Lung (tissue), 11 donors: ENCODE measurements at regions not wholly inside any gene's neighbourhood (a gene's known extent, or its start where the extent isn't known, plus 50 kb on each side); places are given as distances from the start of the nearest gene placed in this dataset.

Experiments used
- ATAC-seq: fragments of 200-7000 bp; cut with Tn5 transposase; one replicate; pipeline ENCODE4 v1.9.1; 2020; ENCODE audit warnings: moderate number of reproducible peaks; ENCODE audit not compliant: insufficient read depth, low FRiP score
- DNase-seq, 3 donors: peaks; one replicate each; pipeline ENCODE4 v3.0.0-alpha.2; 2013 to 2017
- H3K27ac ChIP-seq, 2 donors: one replicate each; pipeline ENCODE4 v1.5.1; 2013; ENCODE audit warnings: mild to moderate bottlenecking in 2 of 2, moderate library complexity in 2 of 2, control low read depth in 1 of 2, inconsistent platforms in 1 of 2, low read depth in 1 of 2, low read length in 1 of 2
- H3K27me3 ChIP-seq, 3 donors: one replicate each; pipeline ENCODE4 v1.5.1; 2013; ENCODE audit warnings: low read length in 2 of 3; ENCODE audit not compliant: control insufficient read depth in 3 of 3, insufficient read depth in 3 of 3
- H3K36me3 ChIP-seq, 4 donors: one replicate each; pipeline ENCODE4 v1.5.1; 2013; ENCODE audit warnings: low read length in 4 of 4, mild to moderate bottlenecking in 1 of 4, moderate library complexity in 1 of 4; ENCODE audit not compliant: control insufficient read depth in 4 of 4, insufficient read depth in 4 of 4
- H3K4me1 ChIP-seq, 5 donors: one replicate each; pipeline ENCODE4 v1.5.1; 2013; ENCODE audit warnings: low read length in 5 of 5, mild to moderate bottlenecking in 2 of 5, moderate library complexity in 1 of 5; ENCODE audit not compliant: control insufficient read depth in 5 of 5, insufficient read depth in 5 of 5
- H3K4me3 ChIP-seq: one replicate; pipeline ENCODE4 v1.5.1; 2013; ENCODE audit warnings: mild to moderate bottlenecking, control low read depth, moderate library complexity
- H3K9ac ChIP-seq, 2 donors: one replicate each; pipeline ENCODE4 v1.5.1; 2013; ENCODE audit warnings: low read length in 2 of 2, control low read depth in 1 of 2; ENCODE audit not compliant: insufficient read depth in 1 of 2
- H3K9me3 ChIP-seq, 4 donors: one replicate each; pipeline ENCODE4 v1.5.1; 2013; ENCODE audit warnings: low read length in 3 of 4, mild to moderate bottlenecking in 1 of 4, moderate library complexity in 1 of 4; ENCODE audit not compliant: control insufficient read depth in 4 of 4, insufficient read depth in 3 of 4
- WGBS, 2 donors: extraction: QIAGEN DNeasy Blood & Tissue Kit; methylation state at CpG; one replicate each; pipeline ENCODE4 v1.1.7; 2013; 5-methylcytosine and 5-hydroxymethylcytosine counted together
- TF ChIP-seq, protein P1 (sequence below): IDR thresholded peaks from 2 replicates; pipeline ENCODE4 v1.5.1; 2012; ENCODE audit warnings: mild to moderate bottlenecking; ENCODE audit errors: control extremely low read depth, extremely low read depth
- donor health status: control.
- donor health status: control.
- donor health status: Bipolar disorder and iron deficiency.
- donor health status: healthy.
- donor health status: DM: yes; HTN: yes; CAD: no.

DNA sequence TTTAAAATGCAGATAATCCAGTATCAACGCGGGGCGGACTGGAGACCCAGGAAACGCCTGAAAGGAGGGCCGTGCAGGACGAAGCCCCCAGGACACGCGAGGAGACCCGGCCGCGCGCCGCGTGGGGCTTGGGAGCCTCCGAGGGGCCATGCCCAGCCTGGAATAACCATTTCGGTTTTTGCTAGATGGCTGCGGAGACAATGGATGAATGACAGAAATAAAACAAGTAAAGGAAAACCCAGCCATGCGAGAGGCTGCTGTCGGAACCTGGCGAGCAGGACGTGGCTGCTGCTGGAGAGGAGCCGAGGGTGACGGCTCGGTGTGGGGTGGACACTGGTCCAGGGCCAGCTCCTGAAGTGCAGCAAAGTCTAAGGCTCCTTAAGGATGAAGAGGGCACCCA is 227.2 kb upstream of the ADARB2 start:
- WGBS, 2 donors: 92 to 94% methylated on average over 24 of the region's 24 CpGs
- H3K9me3 ChIP-seq: peaks cover 0 to 2% (median 0%) of the 10 kb centered on the region in 4 donors
- TF ChIP-seq, protein P1, sequence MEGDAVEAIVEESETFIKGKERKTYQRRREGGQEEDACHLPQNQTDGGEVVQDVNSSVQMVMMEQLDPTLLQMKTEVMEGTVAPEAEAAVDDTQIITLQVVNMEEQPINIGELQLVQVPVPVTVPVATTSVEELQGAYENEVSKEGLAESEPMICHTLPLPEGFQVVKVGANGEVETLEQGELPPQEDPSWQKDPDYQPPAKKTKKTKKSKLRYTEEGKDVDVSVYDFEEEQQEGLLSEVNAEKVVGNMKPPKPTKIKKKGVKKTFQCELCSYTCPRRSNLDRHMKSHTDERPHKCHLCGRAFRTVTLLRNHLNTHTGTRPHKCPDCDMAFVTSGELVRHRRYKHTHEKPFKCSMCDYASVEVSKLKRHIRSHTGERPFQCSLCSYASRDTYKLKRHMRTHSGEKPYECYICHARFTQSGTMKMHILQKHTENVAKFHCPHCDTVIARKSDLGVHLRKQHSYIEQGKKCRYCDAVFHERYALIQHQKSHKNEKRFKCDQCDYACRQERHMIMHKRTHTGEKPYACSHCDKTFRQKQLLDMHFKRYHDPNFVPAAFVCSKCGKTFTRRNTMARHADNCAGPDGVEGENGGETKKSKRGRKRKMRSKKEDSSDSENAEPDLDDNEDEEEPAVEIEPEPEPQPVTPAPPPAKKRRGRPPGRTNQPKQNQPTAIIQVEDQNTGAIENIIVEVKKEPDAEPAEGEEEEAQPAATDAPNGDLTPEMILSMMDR: no peak
- no peak overlapping the region for H3K27ac ChIP-seq
- H3K4me3 ChIP-seq: no peak overlapping the region
- H3K36me3 ChIP-seq: no peaks in the 10 kb centered on the region
- no peak overlapping the region for H3K9ac ChIP-seq
- H3K4me1 ChIP-seq: no peaks in the 10 kb centered on the region
- ATAC-seq (no peak), DNase-seq (no peak)
- H3K27me3 ChIP-seq: peaks cover 0 to 4% (median 0%) of the 10 kb centered on the region in 3 donors

DNA sequence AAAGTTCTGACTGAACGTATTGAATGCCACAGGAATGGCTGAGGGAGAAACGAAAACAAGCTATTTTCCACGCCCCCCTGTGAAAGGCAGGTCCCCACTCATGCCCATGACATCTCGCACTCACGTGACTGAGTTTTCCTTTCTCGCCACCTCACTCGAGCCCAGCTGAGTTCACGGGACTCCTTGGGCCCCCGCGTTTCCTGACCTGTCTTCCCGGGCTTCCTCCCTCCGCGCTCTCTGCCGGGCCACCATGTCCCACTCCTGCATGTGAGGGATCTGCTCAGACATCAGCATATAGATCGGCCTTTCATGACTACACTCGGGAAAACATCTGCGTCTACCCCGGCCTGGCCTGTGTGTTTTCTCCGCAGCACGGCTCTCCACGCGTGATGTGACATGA is 226.0 kb upstream of the ADARB2 start:
- Histone ChIP-seq H3K9me3 (peaks cover 0 to 2% (median 0%) of the 10 kb centered on the region in 4 donors), H3K36me3 (no peaks in the 10 kb centered on the region), H3K27me3 (peaks cover 0 to 4% (median 0%) of the 10 kb centered on the region in 3 donors), H3K27ac (no peak overlapping the region), H3K9ac (no peak overlapping the region), H3K4me1 (no peaks in the 10 kb centered on the region), H3K4me3 (no peak overlapping the region)
- no peak for DNase-seq
- TF ChIP-seq, protein P1: no peak
- no peak for ATAC-seq
- 89 to 94% methylated on average over 22 of the region's 22 CpGs for WGBS, 2 donors

GRCh38 chr10:1961989-1962388 is 224.7 kb upstream of the ADARB2 start:
- TF ChIP-seq, protein P1: no peak
- DNase-seq: no peak
- peaks cover 0 to 4% (median 0%) of the 10 kb centered on the region in 3 donors for H3K27me3 ChIP-seq
- WGBS, 2 donors: 76 to 88% methylated on average over 2 of the region's 2 CpGs
- no peak for ATAC-seq
- H3K36me3 ChIP-seq: no peaks in the 10 kb centered on the region
- H3K4me3 ChIP-seq: no peak overlapping the region
- no peaks in the 10 kb centered on the region for H3K4me1 ChIP-seq
- H3K27ac ChIP-seq: no peak overlapping the region
- no peak overlapping the region for H3K9ac ChIP-seq
- peaks cover 0 to 2% (median 0%) of the 10 kb centered on the region in 4 donors for H3K9me3 ChIP-seq

DNA sequence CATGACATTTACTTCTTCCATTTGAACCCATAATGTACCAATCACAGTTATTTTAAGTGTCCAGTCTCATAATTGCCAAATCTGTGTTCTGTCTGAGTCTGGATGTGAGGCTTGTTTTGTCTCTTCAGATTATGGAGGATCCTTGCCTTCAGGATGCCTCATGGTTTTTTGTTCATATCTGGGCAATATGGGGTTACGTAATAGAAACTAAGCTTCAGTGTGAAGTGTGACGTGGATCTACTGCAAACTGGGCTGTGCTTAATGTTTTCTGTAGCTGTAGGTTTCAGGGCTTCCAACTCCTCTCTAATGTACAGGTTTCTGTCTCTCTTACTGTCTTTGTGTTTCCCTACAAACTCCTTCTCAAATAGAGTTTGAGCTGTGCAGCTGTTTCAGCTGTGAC is 223.7 kb upstream of the ADARB2 start:
- TF ChIP-seq, protein P1: no peak
- ATAC-seq: no peak
- H3K27ac ChIP-seq: no peak overlapping the region

More for the DNA sequence above, 223.7 kb upstream of the ADARB2 start:
- H3K4me3 ChIP-seq: no peak overlapping the region
- no peak for DNase-seq
- no peaks in the 10 kb centered on the region for H3K36me3 ChIP-seq
- H3K9me3 ChIP-seq: peaks cover 0 to 2% (median 0%) of the 10 kb centered on the region in 4 donors
- peaks cover 0 to 4% (median 0%) of the 10 kb centered on the region in 3 donors for H3K27me3 ChIP-seq
- H3K9ac ChIP-seq: no peak overlapping the region
- WGBS, 2 donors: 76 to 77% methylated on average over 2 of the region's 2 CpGs
- H3K4me1 ChIP-seq: no peaks in the 10 kb centered on the region
